Tibial nerve (tissue), 4 donors: ENCODE measurements at regions not wholly inside any gene's neighbourhood (a gene's known extent, or its start where the extent isn't known, plus 50 kb on each side); places are given as distances from the start of the nearest gene placed in this dataset.
"Not testable (repeated sequence)": the region's sequence is repeated elsewhere in the genome, so short reads cannot be mapped to it uniquely, and the experiment has no call there.

ENCODE experiments used
- DNase-seq, 2 donors: peaks; one replicate each; pipeline ENCODE4 v3.0.0-alpha.2; 2019; ENCODE audit warnings: low spot score in 2 of 2
- H3K27ac ChIP-seq, 4 donors: fragments of 200-600 bp; sonication (generic) in 3 of 4; one replicate each; pipeline ENCODE4 v1.5.1; 2017 to 2019; ENCODE audit warnings: mild to moderate bottlenecking in 1 of 4
- H3K27me3 ChIP-seq, 2 donors: fragments of 200-600 bp; sonication (generic) in 1 of 2; one replicate each; pipeline versions ENCODE4 v1.5.1 to v1.6.0; 2017 to 2019
- H3K36me3 ChIP-seq, 3 donors: fragments of 200-600 bp; sonication (generic); one replicate each; pipeline ENCODE4 v1.5.1; 2018 to 2019
- H3K4me1 ChIP-seq, 4 donors: fragments of 200-600 bp; sonication (generic) in 3 of 4; one replicate each; pipeline ENCODE4 v1.5.1; 2017 to 2019
- H3K4me3 ChIP-seq, 4 donors: fragments of 200-600 bp; sonication (generic) in 3 of 4; one replicate each; pipeline ENCODE4 v1.5.1; 2017 to 2019; ENCODE audit warnings: mild to moderate bottlenecking in 1 of 4, moderate library complexity in 1 of 4
- H3K9me3 ChIP-seq, 4 donors: fragments of 200-600 bp; sonication (generic) in 3 of 4; one replicate each; pipeline ENCODE4 v1.5.1; 2017 to 2019
- CTCF ChIP-seq, 5 experiments: fragments of 200-600 bp in 3 of 5; fragments of 450-650 bp in 2 of 5; sonication (generic) in 3 of 5; IDR thresholded peaks; one replicate each; pipeline ENCODE4 v1.5.1; 2016 to 2019; ENCODE audit warnings: antibody characterized with exemption in 5 of 5, mild to moderate bottlenecking in 3 of 5, moderate library complexity in 2 of 5
- EP300 ChIP-seq, 2 donors: sonication (generic); formaldehyde crosslinking; IDR thresholded peaks; one replicate each; pipeline ENCODE4 v1.6.1; 2017; ENCODE audit warnings: antibody characterized with exemption in 2 of 2, mild to moderate bottlenecking in 1 of 2
- POLR2A ChIP-seq, 2 donors: fragments of 450-650 bp; IDR thresholded peaks; one replicate each; pipeline ENCODE4 v1.6.1; 2017; ENCODE audit warnings: antibody characterized with exemption in 2 of 2, mild to moderate bottlenecking in 2 of 2, moderate library complexity in 2 of 2
- WGBS, 2 donors: methylation state at CpG; one replicate each; pipeline ENCODE4 v1.1.5; 2018; 5-methylcytosine and 5-hydroxymethylcytosine counted together

GRCh38 chr6:116996842-116997241, 119.8 kb downstream of the RFX6 start:
- no peak overlapping the region for H3K27ac ChIP-seq
- H3K9me3 ChIP-seq = no peaks in the 10 kb centered on the region
- no peak for DNase-seq
- no peaks in the 10 kb centered on the region for H3K36me3 ChIP-seq
- no peaks in the 10 kb centered on the region for H3K4me1 ChIP-seq
- 71% methylated on average over 5 of the region's 5 CpGs for whole genome bisulfite sequencing, 2 donors
- TF ChIP-seq CTCF (IDR thresholded peaks at IDR 0.05) (no peak), POLR2A (IDR thresholded peaks at IDR 0.05) (no peak), EP300 (IDR thresholded peaks at IDR 0.05) (no peak)
- no peak overlapping the region for H3K4me3 ChIP-seq
- H3K27me3 ChIP-seq = no peaks in the 10 kb centered on the region

GRCh38 chr6:116997496-116997895, 120.5 kb downstream of the RFX6 start:
- Histone ChIP-seq H3K4me3 (no peak overlapping the region), H3K36me3 (no peaks in the 10 kb centered on the region), H3K9me3 (no peaks in the 10 kb centered on the region), H3K4me1 (no peaks in the 10 kb centered on the region), H3K27me3 (no peaks in the 10 kb centered on the region), H3K27ac (no peak overlapping the region)
- WGBS, 2 donors = 88 to 89% methylated on average over 6 of the region's 6 CpGs
- TF ChIP-seq EP300 (IDR thresholded peaks at IDR 0.05) = no peak
- TF ChIP-seq CTCF (IDR thresholded peaks at IDR 0.05) = no peak
- no peak for TF ChIP-seq POLR2A (IDR thresholded peaks at IDR 0.05)
- DNase-seq = no peak

GRCh38 chr6:117007659-117008058, 130.6 kb downstream of the RFX6 start:
- Histone ChIP-seq H3K4me3 (no peak overlapping the region), H3K27ac (no peak overlapping the region), H3K4me1 (no peaks in the 10 kb centered on the region), H3K27me3 (no peaks in the 10 kb centered on the region), H3K9me3 (no peaks in the 10 kb centered on the region), H3K36me3 (no peaks in the 10 kb centered on the region)
- 74 to 84% methylated on average over 3 of the region's 3 CpGs for WGBS, 2 donors
- TF ChIP-seq POLR2A (IDR thresholded peaks at IDR 0.05) (no peak), CTCF (IDR thresholded peaks at IDR 0.05) (no peak), EP300 (IDR thresholded peaks at IDR 0.05) (no peak)
- no peak for DNase-seq

- H3K27me3 ChIP-seq = no peaks in the 10 kb centered on the region
- no peaks in the 10 kb centered on the region for H3K36me3 ChIP-seq
- WGBS, 2 donors = 79% methylated on average over 3 of the region's 3 CpGs
- peaks cover 0 to 7% (median 0%) of the 10 kb centered on the region in 4 donors for H3K9me3 ChIP-seq
- no peak for DNase-seq
- no peaks in the 10 kb centered on the region for H3K4me1 ChIP-seq
- no peak overlapping the region for H3K4me3 ChIP-seq
- H3K27ac ChIP-seq = no peak overlapping the region
- no peak for TF ChIP-seq POLR2A (IDR thresholded peaks at IDR 0.05)
- no peak for TF ChIP-seq CTCF (IDR thresholded peaks at IDR 0.05)
- no peak for TF ChIP-seq EP300 (IDR thresholded peaks at IDR 0.05)
Observed at GRCh38 chr6:117008618-117009017, 131.6 kb downstream of the RFX6 start.

GRCh38 chr6:117014641-117015473, 137.8 kb downstream of the RFX6 start:
- not testable (repeated sequence) for DNase-seq, H3K27me3 ChIP-seq, H3K4me3 ChIP-seq, H3K36me3 ChIP-seq, H3K27ac ChIP-seq, H3K4me1 ChIP-seq
- H3K9me3 ChIP-seq = peaks cover 0 to 16% (median 0%) of the 10 kb centered on the region in 4 donors
- WGBS, 2 donors = 85 to 96% methylated on average over 5 to 39 of the region's 43 CpGs

- not testable (repeated sequence) for H3K4me1 ChIP-seq, H3K27ac ChIP-seq, DNase-seq, H3K4me3 ChIP-seq, H3K36me3 ChIP-seq, H3K27me3 ChIP-seq
- peaks cover 0 to 16% (median 0%) of the 10 kb centered on the region in 4 donors for H3K9me3 ChIP-seq
- 54 to 72% methylated on average over 4 of the region's 4 CpGs for WGBS, 2 donors
Observed at GRCh38 chr6:117015474-117015804, 138.4 kb downstream of the RFX6 start.
